SKM-1 treated with dmso at 0.1 percent for 144 hours (cell line): ENCODE measurements at regions not wholly inside any gene's neighbourhood (a gene's known extent, or its start where the extent isn't known, plus 50 kb on each side); places are given as distances from the start of the nearest gene placed in this dataset.

Experiments
- DNase-seq: peaks from one replicate; lab custom pipeline; 2025; ENCODE audit not compliant: unreplicated experiment; lab: John Stamatoyannopoulos, UW

GRCh38 chr19:30082611-30083010 lies 140.6 kb downstream of the URI1 start:
- no peak for DNase-seq

DNA sequence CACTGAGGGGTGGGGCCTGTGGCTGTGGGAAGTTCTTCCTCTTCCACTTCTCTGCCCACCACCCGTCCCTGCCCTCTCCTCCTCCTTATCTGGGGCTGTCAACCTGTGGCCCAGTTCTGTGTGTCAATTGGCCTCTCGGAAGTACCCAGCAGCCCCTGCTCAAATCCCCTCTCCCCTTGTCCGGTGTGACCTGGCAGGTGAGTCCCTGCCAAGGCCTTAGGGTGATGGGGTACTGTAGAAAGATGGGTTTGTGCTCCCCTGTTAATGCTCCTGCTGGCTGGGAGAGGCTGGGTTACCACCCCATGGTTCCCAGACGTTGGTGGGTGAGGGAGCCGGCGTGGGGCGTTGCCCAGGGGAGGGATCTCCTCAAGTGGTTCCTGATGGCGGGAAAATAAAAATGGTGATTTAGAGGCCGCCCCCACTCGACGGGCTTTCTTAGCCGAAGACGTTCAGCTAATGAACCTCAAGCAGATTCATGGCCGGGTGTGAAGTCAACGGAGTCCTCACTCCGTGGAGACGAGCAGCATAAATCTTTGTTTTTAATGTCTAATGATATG lies 141.2 kb downstream of the URI1 start:
- DNase-seq: no peak

GRCh38 chr19:30083701-30084156 lies 141.7 kb downstream of the URI1 start:
- DNase-seq: no peak

DNA sequence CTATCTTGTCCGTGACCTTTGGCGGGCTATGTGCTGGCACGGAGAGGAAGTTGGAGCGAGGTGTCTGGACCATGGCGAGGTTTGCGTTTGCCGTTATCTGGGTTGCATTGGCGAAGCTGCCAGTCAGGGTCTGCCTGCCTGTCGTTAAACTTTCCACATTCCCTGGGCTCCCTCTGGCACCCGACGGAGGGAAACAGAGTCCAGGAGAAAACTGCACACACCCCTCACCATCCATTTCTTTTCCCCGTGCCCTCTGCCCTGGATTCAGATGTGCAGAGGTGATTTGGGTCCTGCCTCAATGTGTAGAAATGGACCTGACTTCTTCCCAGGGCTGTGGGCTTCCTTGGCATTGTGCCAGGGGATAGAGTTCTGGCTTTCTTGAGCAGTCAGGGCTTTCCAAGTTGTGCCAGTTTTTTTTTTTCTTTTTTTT lies 142.4 kb downstream of the URI1 start:
- no peak for DNase-seq

DNA sequence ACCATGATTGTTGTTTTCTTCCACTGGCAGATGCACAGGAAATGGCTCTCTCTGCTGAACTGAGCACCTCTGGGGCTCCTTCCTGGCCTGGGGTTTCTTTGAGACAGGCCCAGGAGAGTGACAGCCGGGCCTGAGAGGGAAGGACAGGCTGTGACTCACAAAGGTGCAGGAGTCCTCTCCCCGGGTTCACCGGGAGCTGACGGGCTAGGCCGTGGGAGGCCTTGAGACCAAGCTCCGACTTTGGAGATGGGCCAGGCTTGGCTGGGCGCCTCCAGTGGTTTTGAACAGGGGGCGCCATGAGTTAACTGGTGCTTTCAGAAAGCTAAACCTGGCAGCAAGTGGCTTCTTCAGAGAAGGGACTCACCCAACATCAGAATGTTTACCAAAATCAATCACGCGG lies 143.4 kb downstream of the URI1 start:
- DNase-seq: no peak

DNA sequence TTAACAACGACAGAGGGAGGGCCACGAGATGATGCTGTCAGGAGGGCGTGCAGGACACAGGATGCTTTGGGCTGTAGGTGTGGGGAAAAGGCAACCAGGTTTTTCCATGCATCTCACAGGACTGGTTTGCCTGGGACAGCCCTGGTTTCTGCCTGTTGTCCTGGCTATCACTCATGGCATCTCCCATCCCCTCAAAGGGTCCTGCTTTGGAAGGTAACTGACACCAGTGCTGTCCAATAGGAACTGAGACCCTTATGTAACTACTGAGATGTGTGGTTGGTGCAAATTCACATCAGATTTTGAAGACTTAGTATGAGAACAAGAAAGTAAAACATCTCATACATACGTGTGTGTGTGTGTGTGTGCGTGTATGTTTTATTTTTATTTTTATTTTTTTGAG lies 144.2 kb downstream of the URI1 start:
- no peak for DNase-seq

DNA sequence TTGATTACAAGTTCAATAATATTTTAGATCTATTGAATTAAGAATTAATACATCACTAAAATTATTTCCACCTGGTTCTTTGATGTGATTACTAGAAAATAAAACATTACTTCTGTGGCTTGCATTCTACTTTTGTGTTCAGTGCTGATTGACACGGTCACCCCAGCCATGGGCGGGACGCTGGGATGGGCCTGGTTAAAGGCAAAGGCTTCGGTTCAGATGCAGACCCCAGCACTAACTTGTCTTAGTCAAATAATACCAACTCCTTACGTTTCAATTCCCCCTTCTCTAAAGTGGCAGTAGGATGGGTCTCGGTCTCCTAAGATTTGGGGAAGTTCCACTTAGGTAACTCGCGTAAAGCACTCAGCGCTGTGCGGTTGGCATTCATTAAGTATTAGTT lies 144.9 kb downstream of the URI1 start:
- DNase-seq: no peak

DNA sequence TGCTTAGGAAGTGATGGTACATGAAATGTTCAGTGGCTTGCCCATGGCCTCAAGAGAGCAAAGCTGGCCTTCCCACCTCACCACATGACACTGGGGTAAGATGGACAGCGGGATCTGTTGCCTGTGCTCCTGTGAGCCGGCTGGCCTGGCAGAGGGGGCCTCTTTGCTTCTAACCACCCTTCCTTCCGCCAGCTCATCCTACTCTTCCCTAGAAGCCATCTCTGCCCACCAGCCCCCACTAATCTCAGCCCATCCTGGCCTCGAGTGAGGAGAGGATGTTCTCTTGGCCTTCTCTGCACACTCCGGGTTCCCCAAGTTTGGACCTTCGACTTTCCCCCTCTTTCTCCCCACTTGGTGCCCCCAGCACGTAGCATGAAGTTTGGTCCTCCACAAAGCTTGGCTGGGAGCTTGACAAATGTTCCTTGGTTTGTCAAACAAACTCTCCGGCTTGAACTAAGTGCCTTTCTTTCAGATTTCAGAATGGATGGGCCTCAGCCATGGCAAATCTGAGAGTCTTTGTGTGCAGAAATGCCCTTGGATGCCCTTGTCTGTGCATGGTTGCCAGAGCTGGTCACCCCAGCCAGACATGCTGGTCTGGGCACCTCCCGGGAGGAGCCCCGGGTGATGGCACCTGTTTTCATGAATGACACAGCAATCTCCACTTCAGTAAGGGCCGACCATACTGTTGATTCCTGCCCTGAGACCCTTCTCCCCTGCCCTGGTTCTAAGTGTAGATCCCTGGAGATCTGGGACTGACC lies 145.5 kb downstream of the URI1 start:
- no peak for DNase-seq

DNA sequence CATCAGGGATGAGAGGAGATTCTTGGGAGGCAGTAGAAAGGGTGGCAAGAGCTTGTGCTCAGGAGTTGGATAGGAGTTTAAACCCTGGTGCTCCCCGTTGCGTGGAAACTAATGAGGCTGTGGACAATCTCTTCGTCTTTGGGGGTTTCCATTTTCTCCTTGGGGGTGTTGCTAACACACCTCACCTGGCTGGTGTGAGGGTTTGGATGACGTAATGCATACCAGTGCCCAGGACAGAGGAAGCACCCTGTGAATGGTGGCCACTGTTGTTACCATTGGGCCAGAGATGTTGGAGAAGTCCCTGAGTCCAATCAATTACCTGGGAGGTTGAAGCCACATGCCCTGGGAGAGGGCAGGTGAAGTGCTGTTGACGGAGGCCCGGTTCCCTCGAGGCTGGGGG lies 146.5 kb downstream of the URI1 start:
- DNase-seq: no peak

GRCh38 chr19:30089086-30089665 lies 147.1 kb downstream of the URI1 start:
- DNase-seq: no peak

DNA sequence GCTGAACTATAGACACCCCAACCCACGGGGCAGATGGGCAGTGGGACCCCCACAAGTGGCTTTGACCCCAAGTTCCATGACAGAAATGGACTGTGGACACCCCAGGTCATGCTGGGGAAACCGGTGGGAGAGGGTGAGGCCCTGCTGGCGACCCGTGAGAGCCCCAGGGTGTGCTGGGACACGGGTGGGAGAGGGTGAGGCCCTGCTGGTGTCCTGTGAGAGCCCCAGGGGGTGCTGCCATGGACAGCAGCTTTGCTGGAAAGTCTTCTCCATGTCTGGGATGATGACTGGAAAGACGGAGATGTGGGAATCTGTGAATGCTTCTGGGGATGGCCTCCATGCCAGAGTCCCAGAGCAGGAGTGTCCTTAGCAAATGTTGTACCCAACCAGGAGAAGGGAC lies 148.4 kb downstream of the URI1 start:
- DNase-seq: no peak

- no peak for DNase-seq
Measured at GRCh38 chr19:30090963-30091362, 148.9 kb downstream of the URI1 start.

- DNase-seq: no peak
Measured at GRCh38 chr19:30091456-30091855, 149.4 kb downstream of the URI1 start.

GRCh38 chr19:30091856-30092255 lies 149.8 kb downstream of the URI1 start:
- no peak for DNase-seq

DNA sequence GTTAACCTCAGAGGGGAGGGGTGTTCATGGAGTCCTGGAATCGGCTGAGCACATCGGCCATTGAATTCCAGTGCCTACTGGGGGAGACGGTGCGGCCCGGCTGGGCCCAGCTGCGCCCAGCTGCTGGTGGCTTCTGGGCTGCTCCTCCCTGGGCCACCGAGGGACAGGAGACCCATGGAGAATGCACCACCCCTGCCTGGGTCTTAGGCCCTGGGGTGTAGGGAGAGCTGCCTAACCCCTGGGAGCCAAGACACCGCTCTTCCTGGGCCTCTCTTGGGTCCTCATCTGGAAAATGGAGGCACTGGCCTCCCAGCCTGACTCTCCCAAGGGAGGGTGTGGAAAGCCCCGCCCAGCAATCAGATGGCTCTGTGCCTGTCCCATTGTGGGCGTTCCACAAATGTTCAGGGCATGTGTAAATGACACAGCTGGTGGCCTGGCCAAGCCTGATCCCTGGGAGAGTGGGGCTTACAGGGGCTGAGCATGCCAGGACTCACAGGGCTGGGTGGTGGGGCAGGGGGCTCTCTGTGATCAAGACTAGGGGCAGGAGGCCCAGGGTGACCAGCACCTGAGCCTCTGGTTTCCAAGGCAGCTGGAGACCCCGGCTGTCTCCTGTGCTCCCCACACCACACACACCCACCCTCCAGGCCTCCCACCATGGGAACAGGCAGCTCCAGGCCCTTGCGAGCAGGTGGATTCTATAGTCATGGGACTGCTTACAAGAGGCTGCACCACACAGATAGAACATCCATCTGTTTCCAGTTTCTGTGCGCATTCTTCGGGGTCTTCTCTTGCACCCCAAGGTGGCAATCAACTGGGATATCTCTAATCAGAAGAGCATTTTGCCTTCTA lies 150.9 kb downstream of the URI1 start:
- no peak for DNase-seq

DNA sequence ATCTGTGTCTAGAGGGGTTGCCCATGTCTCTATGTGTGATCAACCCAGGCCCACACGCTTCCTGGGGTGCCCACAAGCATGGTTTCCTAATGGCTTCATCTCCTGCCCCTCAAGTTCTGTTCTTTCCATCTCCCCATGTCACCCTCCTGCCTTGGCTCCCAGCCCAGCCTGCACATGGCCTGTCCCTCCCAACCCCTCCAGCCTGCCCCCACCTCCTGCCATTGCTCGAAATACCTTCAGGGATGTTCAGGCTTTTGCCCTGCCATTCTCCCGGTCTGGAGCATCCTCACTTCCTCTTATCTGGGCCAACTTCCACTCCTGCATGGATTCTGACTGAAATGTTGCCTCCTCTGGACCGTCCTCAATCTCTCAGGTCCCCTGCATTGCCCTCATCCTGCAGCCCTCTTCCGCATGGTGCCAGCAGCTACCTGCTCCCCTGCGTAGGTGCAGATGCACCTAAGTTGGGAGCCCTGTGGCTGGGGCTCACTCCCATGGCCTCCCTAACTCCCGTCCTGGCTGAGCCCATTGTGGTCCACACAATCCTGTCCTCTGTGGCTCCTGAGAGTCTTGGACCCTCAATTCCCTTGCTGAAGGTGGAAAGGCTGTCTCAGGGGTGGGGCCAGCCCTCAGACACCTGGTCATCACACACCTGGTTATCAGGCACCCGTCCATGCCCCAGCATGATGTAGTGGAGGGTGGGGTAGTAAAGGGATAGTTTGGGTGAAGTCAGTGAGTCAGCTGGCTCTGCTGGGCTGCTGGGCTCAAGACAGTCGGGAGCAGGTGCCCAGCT lies 152.1 kb downstream of the URI1 start:
- DNase-seq: no peak

GRCh38 chr19:30094756-30095140 lies 152.7 kb downstream of the URI1 start:
- no peak for DNase-seq

GRCh38 chr19:30095171-30095570 lies 153.1 kb downstream of the URI1 start:
- DNase-seq: no peak

GRCh38 chr19:30096596-30097370 lies 154.7 kb downstream of the URI1 start:
- DNase-seq: no peak

DNA sequence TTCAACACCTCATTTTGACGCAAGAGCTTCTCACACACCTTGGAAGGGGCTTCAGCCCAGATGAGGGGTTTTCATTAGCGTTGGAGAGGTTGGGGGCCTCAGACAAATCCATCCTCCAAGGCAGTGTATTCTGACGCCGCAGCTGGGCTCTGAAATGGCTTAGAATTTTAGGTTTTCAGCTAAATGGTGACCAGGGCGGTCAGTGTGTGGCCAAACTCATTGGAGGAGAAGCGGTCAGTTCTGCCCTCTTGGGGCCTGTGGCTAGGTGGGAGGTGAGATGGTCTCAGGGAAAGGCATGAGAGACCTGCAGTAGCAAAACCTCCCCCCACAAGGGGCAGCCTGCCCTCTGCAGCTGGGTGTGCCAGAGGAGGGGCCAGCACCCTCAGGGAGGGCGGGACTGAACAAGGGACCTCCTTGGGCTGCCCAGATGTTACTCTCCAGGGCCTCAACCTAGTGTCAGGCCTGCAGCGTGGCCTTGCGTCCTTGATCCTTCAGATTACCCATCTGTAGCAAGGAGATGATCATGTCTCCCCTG lies 155.8 kb downstream of the URI1 start:
- DNase-seq: no peak
